Esophagus muscularis mucosa (tissue), 3 donors: ENCODE measurements at regions not wholly inside any gene's neighbourhood (a gene's known extent, or its start where the extent isn't known, plus 50 kb on each side); places are given as distances from the start of the nearest gene placed in this dataset.

Source experiments
- CTCF ChIP-seq, 3 experiments: fragments of 200-600 bp in 2 of 3; fragments of 450-650 bp in 1 of 3; sonication (generic) in 2 of 3; IDR thresholded peaks; one replicate each; pipeline ENCODE4 v1.5.1; 2017 to 2019; ENCODE audit warnings: antibody characterized with exemption in 3 of 3, mild to moderate bottlenecking in 2 of 3, moderate library complexity in 1 of 3
- POLR2A ChIP-seq: fragments of 450-650 bp; IDR thresholded peaks from one replicate; pipeline ENCODE4 v1.6.1; 2017; ENCODE audit warnings: antibody characterized with exemption, moderate library complexity, mild to moderate bottlenecking, low read depth
- POLR2AphosphoS5 ChIP-seq, 2 donors: sonication (generic); formaldehyde crosslinking; IDR thresholded peaks; one replicate each; pipeline ENCODE4 v1.6.1; 2017; ENCODE audit warnings: antibody characterized with exemption in 2 of 2

- TF ChIP-seq CTCF (IDR thresholded peaks at IDR 0.05) (no peak), POLR2A (no peak), POLR2AphosphoS5 (IDR thresholded peaks at IDR 0.05) (no peak)
These were observed 585.0 kb upstream of the HS6ST1 start for GRCh38 chr2:128903637-128904036.
